ENCODE measurements at regions not wholly inside any gene's neighbourhood (a gene's known extent, or its start where the extent isn't known, plus 50 kb on each side); places are given as distances from the start of the nearest gene placed in this dataset.
"Not testable (repeated sequence)": the region's sequence is repeated elsewhere in the genome, so short reads cannot be mapped to it uniquely, and the experiment has no call there.

DNA sequence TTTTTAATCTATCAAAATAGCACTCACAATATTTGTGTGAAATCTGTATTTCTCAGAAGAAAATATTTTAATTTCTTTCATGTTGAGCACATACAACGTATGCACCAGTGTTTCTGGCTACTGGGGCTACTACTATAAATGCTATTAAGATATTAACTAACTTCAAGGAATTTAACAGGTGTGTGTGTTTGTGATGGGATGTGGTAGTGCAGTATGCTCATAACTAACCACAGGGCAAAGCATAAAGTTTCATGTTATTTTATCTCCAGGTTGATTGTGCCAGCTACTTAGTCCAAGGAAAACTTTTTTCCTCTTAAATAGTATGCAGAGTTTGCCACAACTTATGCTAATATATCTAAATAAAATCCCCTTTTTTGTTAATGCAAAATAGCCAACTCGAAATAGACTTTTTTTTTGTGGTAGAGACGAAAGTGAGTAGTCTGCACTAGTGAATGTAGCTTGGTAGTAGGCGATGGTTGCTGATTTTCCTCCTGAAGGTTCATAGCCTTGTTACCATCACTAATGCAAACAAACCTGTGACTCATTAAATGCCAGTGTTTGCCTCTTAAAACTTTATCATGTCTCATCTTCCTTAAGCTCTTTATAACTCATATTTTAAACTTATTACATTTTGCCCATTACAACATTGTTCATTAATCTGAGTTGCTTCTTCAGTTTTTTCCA, 565.5 kb upstream of the ANO3 start:
- DNase-seq (ENCODE audit: low read depth), result no peak

GRCh38 chr11:25769287-25769686, 562.6 kb upstream of the ANO3 start:
- DNase-seq (ENCODE audit: low read depth), result peak; percentile 22

DNA sequence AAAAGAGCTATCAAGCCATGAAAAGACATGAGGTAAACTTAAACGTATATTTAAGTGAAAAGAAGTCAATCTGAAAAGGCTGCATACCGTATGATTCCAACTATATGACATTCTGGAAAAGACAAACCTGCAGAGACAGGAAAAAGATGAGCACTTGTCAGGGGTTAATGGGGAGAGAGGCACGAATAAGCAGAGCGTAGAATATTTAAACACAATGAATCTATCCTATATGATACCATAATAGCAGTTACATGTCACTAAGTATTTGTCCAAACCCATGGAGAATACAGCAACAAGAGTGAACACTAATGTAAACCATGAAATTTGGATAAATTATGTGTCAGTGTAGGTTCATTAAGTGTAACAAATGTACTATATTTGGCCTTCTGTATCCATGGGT, 560.3 kb upstream of the ANO3 start:
- no peak for DNase-seq (ENCODE audit: low read depth)

DNA sequence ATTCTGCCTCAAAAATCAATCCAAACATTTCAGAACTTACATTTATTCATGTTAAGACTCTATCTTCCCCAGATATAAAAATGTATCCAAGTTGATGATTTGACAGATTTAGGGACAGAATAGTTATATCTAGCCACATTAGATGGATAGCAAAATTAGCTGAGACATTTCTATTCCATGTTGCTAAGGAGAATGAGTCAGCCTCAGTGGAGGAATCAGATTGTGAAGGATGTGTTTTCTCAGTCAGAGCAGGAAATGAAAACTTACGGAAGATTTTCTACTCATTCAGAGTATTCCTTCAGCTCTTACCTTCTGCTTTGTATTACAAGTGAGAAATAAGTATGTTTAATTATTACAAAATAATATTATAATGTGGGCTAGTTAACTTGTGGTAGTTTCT, 556.3 kb upstream of the ANO3 start:
- no peak for DNase-seq (ENCODE audit: low read depth)

DNA sequence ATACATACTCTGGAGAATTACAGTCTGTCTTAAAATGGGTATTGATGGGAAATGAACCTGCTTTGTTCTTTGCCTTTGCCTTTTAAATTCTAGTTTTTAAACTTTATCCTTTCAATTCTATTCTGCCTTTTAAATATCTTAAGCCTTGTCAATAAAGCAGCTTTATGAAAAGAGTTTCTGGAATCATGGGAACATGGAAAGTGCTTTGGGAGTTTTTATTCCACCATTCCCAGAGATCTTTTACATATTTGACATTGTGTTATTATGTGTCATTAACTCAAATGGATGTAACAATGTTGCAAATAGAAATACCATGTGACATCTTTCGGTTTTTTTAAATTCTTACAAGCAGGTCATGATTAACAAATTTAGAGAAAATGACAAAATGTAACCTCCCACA, 555.7 kb upstream of the ANO3 start:
- no peak for DNase-seq (ENCODE audit: low read depth)

DNA sequence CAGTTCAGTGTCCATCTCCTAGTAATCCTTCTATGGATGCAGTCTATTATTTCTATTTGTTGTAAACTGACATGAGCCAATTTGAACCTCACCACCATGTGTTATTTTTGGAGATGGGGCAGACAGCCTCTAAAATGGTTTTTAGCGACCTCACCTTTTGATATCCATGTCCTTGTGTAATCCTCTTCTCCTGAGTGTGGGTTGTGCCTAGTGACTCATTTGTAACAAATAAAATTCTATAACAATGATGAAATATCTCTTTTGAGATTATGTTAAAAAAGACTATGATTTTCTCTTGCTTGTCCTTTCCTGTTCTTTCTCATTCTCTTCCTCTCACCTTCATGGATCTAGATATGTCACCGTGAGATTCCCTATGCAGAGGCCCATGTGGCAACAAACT, 554.6 kb upstream of the ANO3 start:
- no peak for DNase-seq (ENCODE audit: low read depth)

DNA sequence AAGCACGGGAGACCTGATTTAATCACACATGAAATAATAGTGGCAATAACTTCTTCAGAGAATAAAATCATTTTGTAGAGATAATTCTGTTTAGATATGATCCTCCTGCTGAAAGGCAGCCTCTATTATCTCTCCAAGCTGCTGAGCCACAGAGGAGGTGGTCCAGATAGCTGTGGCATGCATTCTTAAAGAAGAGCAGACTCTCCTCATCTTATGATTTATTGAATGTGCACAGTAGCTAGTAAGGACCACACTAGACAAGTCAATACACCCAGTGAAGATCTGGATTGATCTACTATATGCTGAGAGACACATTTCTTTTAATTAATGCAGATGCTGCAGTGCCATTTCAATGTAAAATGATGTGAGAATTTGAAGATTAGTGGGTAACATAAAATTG, 552.9 kb upstream of the ANO3 start:
- no peak for DNase-seq (ENCODE audit: low read depth)

- DNase-seq (ENCODE audit: low read depth), result no peak
Observed at GRCh38 chr11:25787416-25787815, 544.5 kb upstream of the ANO3 start.

DNA sequence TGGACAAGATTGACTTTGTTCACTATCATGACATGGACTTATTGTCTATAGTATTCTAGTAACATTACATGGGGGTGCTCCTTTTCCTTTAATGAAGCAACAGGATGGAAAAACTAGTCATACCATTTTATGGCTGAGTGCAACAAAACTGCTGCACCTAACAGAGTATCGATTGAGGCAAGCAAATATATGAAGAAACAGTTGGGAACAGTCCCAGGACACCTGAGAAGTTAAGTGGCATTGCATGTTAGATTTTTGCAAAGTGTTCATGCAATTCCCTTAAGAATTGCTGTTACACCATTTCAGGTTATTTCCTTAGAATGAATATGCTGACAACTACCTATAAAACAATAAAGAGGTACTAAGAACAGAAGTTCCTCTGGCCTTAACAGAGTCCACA, 541.5 kb upstream of the ANO3 start:
- no peak for DNase-seq (ENCODE audit: low read depth)

DNA sequence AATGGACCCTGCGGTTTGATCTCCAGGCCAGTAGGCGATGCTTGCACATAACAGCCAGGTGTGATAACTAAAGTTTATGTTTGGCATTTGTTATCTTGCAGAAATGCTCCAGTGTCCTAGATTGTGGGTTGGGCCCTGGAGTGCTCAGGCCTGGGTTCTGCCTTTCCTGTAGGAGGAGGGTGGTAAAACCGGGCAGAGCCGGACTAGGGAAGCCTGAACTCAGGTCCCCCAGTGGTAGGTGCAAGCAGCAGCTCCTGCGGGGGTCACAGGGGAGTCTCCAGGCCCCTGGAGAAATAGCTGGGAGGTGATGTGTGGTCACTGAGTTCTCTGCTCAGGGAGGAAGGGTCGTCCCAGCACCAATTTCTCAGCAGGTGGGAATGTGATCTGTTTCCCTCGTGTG, 538.3 kb upstream of the ANO3 start:
- no peak for DNase-seq (ENCODE audit: low read depth)

DNA sequence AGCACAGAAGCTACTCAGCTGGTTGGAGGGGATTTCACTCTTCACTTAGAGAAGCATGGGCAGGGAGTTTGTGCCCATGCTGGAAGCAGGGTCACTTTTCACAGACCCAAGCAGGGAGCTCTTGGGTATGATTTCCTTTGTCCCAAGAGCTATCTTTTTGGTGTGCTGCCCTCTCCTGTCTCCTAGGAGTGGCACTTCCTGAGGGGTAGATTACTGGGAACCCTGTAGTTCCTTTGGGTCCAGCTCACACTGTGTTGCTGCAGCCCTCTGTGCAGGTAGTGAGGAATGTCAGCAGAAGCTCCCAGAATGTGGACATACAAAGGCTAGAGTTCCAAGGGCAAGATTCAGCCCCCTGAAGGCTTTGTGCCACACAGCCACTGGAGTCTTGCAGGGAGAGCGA, 537.1 kb upstream of the ANO3 start:
- no peak for DNase-seq (ENCODE audit: low read depth)

- no peak for DNase-seq (ENCODE audit: low read depth)
Observed at GRCh38 chr11:25816411-25816810, 515.5 kb upstream of the ANO3 start.

GRCh38 chr11:25824688-25825087, 507.2 kb upstream of the ANO3 start:
- DNase-seq (ENCODE audit: low read depth), result no peak

DNA sequence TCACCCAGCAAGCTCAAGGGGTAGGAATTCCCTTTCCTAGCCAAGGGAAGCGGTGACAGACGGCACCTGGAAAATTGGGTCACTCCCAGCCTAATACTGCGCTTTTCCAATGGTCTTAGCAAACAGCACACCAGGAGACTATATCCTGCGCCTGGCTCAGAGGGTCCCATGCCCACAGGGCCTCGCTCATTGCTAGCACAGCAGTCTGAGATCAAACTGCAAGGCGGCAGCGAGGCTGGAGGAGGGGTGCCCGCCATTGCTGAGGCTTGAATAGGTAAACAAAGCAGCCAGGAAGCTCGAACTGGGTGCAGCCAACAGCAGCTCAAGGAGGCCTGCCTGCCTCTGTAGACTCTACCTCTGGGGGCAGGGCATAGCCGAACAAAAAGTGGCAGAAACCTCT, 500.4 kb upstream of the ANO3 start:
- DNase-seq (ENCODE audit: low read depth), result not testable (repeated sequence)

- DNase-seq (ENCODE audit: low read depth), result no peak
Observed at GRCh38 chr11:25838918-25839625, 492.9 kb upstream of the ANO3 start.

DNA sequence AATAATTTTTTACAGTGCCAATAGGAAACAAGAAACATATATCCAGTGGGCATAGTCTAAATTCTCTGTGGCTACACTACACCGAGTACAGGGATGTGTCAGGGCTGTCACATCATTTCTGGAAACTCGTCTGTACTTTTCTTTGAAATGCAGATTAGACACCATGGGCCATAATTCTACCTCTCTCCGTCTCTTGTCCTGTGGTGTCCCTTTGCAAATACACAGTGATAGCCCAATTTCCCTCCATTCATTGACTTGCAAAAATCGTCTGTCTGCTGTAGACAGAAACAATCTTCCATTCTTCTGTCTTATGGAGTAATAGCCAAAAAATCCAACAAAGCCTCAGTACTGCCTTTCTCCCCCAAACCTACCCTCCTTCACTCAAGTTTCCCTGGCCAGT, 487.1 kb upstream of the ANO3 start:
- DNase-seq (ENCODE audit: low read depth), result no peak

DNA sequence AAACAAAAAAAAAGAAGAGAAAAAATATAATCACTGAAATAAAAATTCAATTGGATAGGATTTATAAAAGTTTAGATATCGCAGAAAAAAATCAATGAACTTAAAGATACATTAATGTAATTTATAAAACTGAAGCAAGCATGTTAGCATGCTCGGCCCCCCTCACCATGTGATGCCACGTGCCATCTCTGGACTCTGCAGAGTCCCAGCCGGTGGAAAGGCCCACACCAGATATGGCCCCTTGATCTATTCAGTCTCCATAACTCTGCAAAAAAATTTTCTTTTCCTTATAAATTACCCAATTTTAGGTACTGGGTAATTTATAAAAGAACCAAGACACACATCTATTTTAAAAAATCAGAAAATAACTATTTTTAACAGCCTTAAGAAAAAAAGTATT, 476.0 kb upstream of the ANO3 start:
- no peak for DNase-seq (ENCODE audit: low read depth)

GRCh38 chr11:25859776-25860175, 472.2 kb upstream of the ANO3 start:
- DNase-seq (ENCODE audit: low read depth), result no peak

GRCh38 chr11:25860677-25861450, 471.1 kb upstream of the ANO3 start:
- peak; percentile 14 for DNase-seq (ENCODE audit: low read depth)

- no peak for DNase-seq (ENCODE audit: low read depth)
Observed at GRCh38 chr11:25862159-25862558, 469.8 kb upstream of the ANO3 start.

GRCh38 chr11:25863986-25864385, 467.9 kb upstream of the ANO3 start:
- no peak for DNase-seq (ENCODE audit: low read depth)

DNA sequence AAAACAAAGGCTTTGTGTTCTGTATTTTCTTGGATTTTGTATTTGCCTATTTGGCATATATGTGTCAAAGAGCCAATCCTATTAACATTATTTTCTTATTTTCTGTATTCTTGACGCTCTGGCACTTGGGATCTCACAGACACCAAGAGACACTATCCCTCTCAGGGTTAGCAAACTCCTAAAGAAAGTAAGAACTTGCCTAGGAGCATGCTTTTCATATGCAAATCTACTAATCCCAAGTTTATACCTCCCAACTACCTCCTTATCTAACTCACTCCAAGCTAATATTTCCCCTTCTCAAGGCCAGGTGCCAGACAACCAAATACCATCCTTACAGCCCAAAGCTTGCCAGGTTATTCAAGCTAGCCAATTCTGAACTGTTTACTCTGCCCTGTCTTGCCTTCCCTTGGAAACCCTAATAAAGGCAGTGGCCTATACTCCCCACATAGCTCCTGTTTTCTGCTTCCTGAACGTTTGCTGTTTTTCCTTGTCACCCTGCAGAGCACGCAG, 455.4 kb upstream of the ANO3 start:
- DNase-seq (ENCODE audit: low read depth), result no peak

- DNase-seq (ENCODE audit: low read depth), result no peak
Observed at GRCh38 chr11:25886036-25886435, 445.9 kb upstream of the ANO3 start.

All from fibroblast of the conjunctiva (primary cell).